HAP-1 (cell line): ENCODE measurements at regions not wholly inside any gene's neighbourhood (a gene's known extent, or its start where the extent isn't known, plus 50 kb on each side); places are given as distances from the start of the nearest gene placed in this dataset.

Source experiments
- DNase-seq, 2 experiments: peaks; one replicate each; pipeline ENCODE4 v3.0.0-alpha.2; 2016 to 2020; ENCODE audit warnings: low spot score in 2 of 2
- H3K27me3 ChIP-seq: fragments of 250-450 bp; sonication (Bioruptor Pico); 2 replicates; pipeline ENCODE4 v1.5.1; 2020; ENCODE audit warnings: low read depth, mild to moderate bottlenecking, moderate library complexity
- H3K36me3 ChIP-seq: fragments of 250-450 bp; sonication (Bioruptor Pico); replicated peaks from 2 replicates; pipeline ENCODE4 v1.5.1; 2020; ENCODE audit warnings: mild to moderate bottlenecking
- H3K4me1 ChIP-seq: fragments of 250-450 bp; sonication (Bioruptor Pico); 2 replicates; pipeline ENCODE4 v1.5.1; 2020; ENCODE audit warnings: mild to moderate bottlenecking
- H3K4me3 ChIP-seq: fragments of 250-450 bp; sonication (Bioruptor Pico); 2 replicates; pipeline ENCODE4 v1.5.1; 2020; ENCODE audit warnings: mild to moderate bottlenecking, moderate library complexity
- H3K9me3 ChIP-seq: fragments of 250-450 bp; sonication (Bioruptor Pico); 2 replicates; pipeline ENCODE4 v1.5.1; 2020; ENCODE audit warnings: mild to moderate bottlenecking, moderate library complexity
- in situ Hi-C: fragments of 300-500 bp; cut with MboI; formaldehyde crosslinking; loops from 3 replicates; pipeline ENCODE4 v1.14.3; 2020; ENCODE audit warnings: low sequenced_read_pairs, inconsistent platforms, mixed read lengths

DNA sequence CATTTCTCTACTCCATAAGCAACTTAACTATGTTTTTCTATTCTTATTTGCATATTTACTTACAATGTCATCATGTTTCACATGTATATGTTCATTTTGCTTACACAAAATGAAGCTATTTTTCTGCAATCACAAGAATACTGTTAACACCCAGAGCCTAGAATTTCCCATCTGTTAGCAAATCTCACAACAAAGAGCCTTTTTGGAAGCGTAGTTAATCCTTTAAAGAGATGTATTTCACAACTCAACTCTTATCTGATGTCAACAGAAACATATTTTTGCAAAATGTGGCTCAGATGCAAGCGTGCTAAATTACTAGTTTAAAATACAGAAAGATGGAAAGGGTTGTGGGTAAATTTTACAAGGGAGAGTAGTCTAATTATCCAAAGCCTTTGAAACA, 110.6 kb upstream of the COL1A2 start:
- Histone ChIP-seq H3K4me3 (no peak overlapping the region), H3K9me3 (no peaks in the 10 kb centered on the region), H3K4me1 (peaks cover 10% of the 10 kb centered on the region), H3K36me3 (no peaks in the 10 kb centered on the region), H3K27me3 (0 out of 2 replicates have a peak, but pooled peaks cover 11% of the 10 kb centered on the region)
- DNase-seq: peak in 1 of 2 experiments; percentile 39
- in situ Hi-C loops: loop anchor here (25.0 kb wide), 1 partner anchor 1203 kb away; the partner anchor contains the start of gene ASB4

DNA sequence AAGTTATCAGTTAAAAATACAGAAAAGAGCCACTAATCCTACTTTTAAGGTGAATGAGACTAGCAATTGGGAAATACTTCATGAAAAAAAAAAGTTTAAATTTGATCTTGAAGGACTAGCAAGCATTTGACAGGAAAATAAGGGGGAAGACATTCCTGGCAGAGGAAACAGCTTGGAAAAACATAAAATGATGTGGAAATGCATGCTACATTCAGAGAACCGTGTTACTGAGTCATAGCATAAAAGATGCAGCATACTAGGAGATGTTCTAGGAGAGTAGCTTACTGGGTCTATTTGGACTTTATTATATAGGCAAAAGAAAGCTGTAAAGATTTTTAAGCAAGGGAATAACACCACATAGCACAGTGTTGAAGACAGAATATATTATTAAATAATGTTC, 108.6 kb upstream of the COL1A2 start:
- DNase-seq: no peak
- Histone ChIP-seq H3K36me3 (no peaks in the 10 kb centered on the region), H3K9me3 (no peaks in the 10 kb centered on the region), H3K4me3 (no peak overlapping the region), H3K4me1 (peaks cover 14% of the 10 kb centered on the region), H3K27me3 (0 out of 2 replicates have a peak, but pooled peaks cover 9% of the 10 kb centered on the region)
- in situ Hi-C loops: loop anchor here (25.0 kb wide), 1 partner anchor 1201 kb away; the partner anchor contains the start of gene ASB4

DNA sequence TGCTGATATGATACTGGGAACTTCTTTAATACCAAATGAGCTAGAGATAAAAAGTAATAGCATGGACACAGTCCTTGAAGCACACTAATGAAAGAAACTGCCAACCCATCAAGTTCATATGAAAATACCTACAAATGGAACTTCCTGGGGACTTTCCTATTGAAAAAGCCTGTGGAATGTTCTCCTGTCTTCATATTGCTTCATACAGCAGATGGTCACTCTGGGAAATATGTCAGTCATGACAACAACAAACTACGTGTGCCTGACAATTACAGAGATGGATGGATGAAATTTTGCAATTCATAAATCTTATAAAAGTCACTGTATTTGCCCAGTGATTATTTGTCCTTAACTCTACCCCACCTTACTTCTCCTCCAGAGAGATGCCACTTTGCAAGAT, 106.6 kb upstream of the COL1A2 start:
- H3K4me3 ChIP-seq: no peak overlapping the region
- DNase-seq: no peak
- H3K4me1 ChIP-seq: peaks cover 14% of the 10 kb centered on the region
- peaks cover 9% of the 10 kb centered on the region for H3K27me3 ChIP-seq
- H3K36me3 ChIP-seq: no peaks in the 10 kb centered on the region
- in situ Hi-C loops: loop anchor here (25.0 kb wide), 1 partner anchor 1199 kb away; the partner anchor contains the start of gene ASB4
- H3K9me3 ChIP-seq: no peaks in the 10 kb centered on the region

DNA sequence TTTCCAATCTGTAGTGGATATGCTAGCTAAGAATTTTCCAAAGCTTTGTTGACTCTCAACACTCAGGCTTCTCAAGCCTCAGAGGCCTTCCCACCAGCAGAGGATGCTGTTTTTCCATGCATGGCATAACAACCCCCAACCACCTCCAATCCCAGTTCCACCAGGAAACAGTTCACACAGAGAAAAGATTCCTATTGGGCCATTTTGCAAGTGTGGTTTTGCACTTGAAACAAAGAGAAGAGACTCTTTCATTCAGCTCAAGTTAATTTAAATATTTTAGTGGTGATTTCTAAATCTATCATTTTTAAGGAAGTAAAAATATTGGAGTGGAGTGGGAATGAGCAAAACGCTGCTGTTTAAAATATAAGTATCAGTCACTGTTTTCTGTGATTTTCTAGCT, 105.6 kb upstream of the COL1A2 start:
- in situ Hi-C loops: loop anchor here (25.0 kb wide), 1 partner anchor 1198 kb away; the partner anchor contains the start of gene ASB4
- peak; percentile 76 for DNase-seq
- no peaks in the 10 kb centered on the region for H3K36me3 ChIP-seq
- peaks cover 9% of the 10 kb centered on the region for H3K4me1 ChIP-seq
- no peak overlapping the region for H3K4me3 ChIP-seq
- H3K27me3 ChIP-seq: peaks cover 12% of the 10 kb centered on the region
- no peaks in the 10 kb centered on the region for H3K9me3 ChIP-seq

DNA sequence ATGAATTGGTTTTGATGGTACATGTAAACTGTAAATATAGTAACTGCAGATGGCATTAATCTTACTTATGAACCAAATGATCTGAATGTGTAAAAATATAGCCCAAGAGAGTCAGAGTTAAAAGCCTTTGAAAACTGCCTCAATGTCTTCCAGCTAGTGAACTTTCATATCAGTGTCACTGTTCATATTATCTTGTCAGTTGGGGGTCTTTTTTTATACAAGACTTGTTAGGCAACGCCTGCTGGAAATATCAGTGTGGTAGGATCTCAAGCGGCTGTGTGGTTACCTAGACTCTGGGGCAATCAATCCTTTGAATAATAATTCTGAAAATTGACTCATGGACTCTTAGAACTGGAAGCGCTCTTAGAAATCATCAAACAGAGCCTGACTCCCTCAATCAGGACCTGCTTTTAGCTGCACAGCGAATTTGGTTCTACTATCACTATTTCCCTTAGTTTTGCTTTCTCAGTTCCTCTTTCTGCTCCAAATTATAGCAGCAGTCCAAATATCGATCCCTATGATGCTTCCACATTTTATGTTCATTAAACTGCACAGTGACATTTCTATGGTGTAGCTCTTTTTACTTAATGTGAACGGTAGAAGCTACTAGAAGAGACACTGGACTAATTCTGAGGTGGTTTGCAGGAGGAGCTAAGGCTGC, 100.1 kb upstream of the COL1A2 start:
- Histone ChIP-seq H3K4me1 (peaks cover under 1% of the 10 kb centered on the region; the same call in 1 of the 2 replicates), H3K9me3 (no peaks in the 10 kb centered on the region), H3K4me3 (no peak overlapping the region), H3K36me3 (no peaks in the 10 kb centered on the region), H3K27me3 (peaks cover 9% of the 10 kb centered on the region)
- in situ Hi-C loops: loop anchor here (5.0 to 25.0 kb wide), 2 partner anchors 98 to 1193 kb away; partner anchors contain the start of genes ASB4 and COL1A2
- no peak for DNase-seq

DNA sequence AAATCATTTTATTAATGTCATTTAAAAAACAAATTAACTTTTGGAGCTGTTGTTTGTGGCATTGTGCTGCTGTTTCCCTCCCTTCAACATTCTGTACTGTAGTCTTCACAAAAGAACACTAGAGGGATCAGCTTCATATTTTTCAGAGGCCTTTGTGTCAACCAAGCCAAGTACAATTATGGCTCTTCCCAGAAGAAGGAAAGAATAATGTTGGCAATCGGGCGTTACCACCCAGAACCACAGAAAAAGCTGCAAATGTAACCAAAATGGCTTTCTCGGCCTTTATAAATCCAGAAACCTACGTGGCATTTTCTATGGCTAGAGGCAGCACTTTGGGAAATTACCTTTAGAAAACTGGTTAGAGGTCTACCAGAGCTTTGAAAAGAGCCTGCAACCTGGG, 98.8 kb upstream of the COL1A2 start:
- peaks cover 13% of the 10 kb centered on the region for H3K4me1 ChIP-seq
- no peaks in the 10 kb centered on the region for H3K36me3 ChIP-seq
- H3K9me3 ChIP-seq: no peaks in the 10 kb centered on the region
- peak in 1 of 2 experiments; percentile 49 for DNase-seq
- H3K4me3 ChIP-seq: no peak overlapping the region
- in situ Hi-C loops: loop anchor here (5.0 to 25.0 kb wide), 2 partner anchors 96 to 1191 kb away; partner anchors contain the start of genes ASB4 and COL1A2
- H3K27me3 ChIP-seq: peaks cover 9% of the 10 kb centered on the region

DNA sequence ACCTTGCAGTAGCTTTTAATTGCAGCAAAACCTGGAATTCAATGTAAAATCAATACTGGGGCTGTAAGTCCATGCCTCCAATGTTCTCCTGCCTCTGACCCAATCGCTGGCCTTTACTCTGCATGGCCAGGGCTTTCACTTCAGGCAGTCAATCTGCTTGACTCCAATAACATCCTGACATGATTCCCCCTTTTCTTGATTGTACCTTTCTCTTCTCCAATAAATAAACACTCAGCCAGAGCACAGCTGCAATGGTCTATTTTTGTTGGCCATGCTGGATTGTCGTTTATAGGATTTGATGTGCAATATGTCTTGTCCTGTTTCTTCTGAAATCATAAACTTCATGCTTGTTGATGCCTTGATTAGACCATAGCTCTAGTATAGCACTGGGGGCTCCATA, 97.8 kb upstream of the COL1A2 start:
- H3K4me1 ChIP-seq: peaks cover 16% of the 10 kb centered on the region
- in situ Hi-C loops: loop anchor here (5.0 to 25.0 kb wide), 2 partner anchors 95 to 1190 kb away; partner anchors contain the start of genes ASB4 and COL1A2
- H3K4me3 ChIP-seq: no peak overlapping the region
- no peaks in the 10 kb centered on the region for H3K36me3 ChIP-seq
- no peaks in the 10 kb centered on the region for H3K9me3 ChIP-seq
- DNase-seq: no peak
- peaks cover 9% of the 10 kb centered on the region for H3K27me3 ChIP-seq

DNA sequence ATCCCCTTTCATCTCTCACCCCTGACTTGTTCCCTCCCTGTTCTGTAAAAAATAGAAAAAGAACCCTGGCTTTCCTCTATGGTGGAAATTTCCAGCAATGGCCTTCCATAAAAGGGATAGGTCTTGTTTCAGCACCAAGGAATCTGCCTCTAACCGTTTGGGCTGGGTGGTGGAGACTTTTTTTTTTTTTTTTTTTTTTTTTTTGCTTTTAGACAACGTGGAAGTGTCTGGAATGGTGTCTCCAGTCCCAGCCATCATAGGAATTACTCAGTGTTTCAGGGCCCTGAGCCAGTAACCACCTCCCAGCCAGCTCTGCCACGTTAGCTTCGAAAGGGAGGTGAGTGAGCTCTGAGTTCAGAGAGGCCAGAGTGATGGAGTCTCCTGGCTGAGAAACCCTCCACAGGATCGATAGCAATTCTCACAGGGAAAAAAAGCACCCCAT, 97.3 kb upstream of the COL1A2 start:
- Histone ChIP-seq H3K36me3 (no peaks in the 10 kb centered on the region), H3K9me3 (no peaks in the 10 kb centered on the region), H3K4me3 (no peak overlapping the region), H3K27me3 (peaks cover 9% of the 10 kb centered on the region), H3K4me1 (peaks cover 16% of the 10 kb centered on the region)
- DNase-seq: no peak
- in situ Hi-C loops: loop anchor here (5.0 to 25.0 kb wide), 2 partner anchors 95 to 1190 kb away; partner anchors contain the start of genes ASB4 and COL1A2

DNA sequence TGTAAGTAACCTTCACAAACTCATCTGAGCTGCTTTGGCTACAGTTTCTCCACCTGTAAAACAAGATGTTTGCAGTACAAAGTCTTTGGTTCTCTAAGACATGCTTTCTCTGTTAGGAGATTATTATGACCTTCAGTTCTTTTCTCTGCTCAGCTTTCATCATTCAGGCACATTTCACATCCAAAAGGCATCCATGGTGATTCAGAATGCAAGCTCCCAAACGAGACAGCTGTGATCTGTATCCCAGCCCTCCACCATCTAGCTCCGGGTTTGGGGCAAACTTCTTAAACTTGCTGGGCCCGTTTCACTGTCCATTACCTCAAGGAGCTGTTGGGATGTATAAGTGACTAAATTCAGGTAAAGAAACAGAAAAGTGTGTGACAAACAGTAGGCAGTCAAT, 95.8 kb upstream of the COL1A2 start:
- Histone ChIP-seq H3K4me3 (no peak overlapping the region), H3K36me3 (no peaks in the 10 kb centered on the region), H3K9me3 (no peaks in the 10 kb centered on the region), H3K4me1 (peaks cover 16% of the 10 kb centered on the region), H3K27me3 (no peaks in the 10 kb centered on the region; the same call in 1 of the 2 replicates)
- in situ Hi-C loops: loop anchor here (5.0 to 25.0 kb wide), 2 partner anchors 93 to 1188 kb away; partner anchors contain the start of genes ASB4 and COL1A2
- DNase-seq: no peak

DNA sequence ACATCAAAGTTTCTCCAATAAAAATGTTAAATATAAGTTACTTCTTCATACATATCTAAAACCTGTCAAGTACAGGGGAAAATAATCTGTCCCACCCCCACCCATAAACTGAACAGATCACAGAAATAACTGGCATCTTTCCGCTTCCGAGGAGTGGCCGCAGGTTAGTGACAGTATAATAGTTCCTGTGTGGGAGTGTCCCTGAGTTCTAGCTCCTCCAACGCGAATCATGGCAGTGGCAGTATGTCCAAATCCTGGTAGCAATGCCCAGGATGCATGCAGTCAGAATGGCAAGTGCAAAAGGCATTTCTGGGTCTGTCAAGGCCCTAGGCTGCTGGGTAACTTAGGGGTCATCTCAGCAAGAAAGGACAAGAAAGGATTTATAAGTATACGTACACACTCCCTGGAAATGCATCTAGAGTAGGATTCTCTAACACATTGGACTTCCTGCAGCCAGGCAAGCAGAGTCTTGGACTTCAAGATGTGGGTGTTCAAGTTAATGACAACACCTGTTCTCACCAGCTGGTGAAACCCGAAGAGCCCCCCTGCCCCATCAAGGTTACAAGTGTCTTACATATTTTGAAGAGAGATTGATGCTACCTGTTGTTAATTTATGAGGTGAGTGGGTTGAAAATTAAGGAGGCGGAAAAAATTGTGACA, 94.4 kb upstream of the COL1A2 start:
- Histone ChIP-seq H3K4me1 (peaks cover 16% of the 10 kb centered on the region), H3K36me3 (no peaks in the 10 kb centered on the region), H3K4me3 (no peak overlapping the region), H3K27me3 (no peaks in the 10 kb centered on the region), H3K9me3 (no peaks in the 10 kb centered on the region)
- in situ Hi-C loops: no loop called here
- peak in 1 of 2 experiments; percentile 43 for DNase-seq

DNA sequence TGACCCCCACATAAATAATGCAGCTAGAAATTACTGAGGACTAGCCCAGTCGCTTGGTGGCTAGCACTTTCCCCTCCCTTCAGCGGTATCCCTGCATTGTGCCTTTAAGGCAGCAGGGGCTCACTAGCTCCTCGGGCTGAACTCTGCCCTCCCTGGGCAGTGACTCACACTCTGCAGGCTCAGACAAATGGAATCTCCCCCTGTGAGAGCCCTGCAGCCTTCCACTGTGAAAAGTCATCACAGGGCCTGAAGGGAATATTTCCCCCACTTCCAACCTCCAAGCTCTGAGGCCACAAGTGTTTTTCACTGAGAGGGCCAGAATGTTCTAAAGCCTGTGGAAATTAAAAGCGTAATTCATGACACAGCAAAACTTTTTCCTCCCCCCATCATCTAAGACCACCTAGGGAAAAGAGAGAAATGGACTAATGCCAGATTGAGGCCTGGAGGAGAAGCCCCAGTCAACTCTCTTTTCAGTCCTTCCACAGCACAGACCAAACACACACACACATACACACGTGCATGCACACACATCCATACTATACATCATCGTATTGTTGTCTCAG, 93.6 kb upstream of the COL1A2 start:
- Histone ChIP-seq H3K4me1 (peaks cover 16% of the 10 kb centered on the region), H3K36me3 (no peaks in the 10 kb centered on the region), H3K27me3 (no peaks in the 10 kb centered on the region), H3K9me3 (no peaks in the 10 kb centered on the region), H3K4me3 (no peak overlapping the region)
- peak in 1 of 2 experiments; percentile 52 for DNase-seq
- in situ Hi-C loops: no loop called here

DNA sequence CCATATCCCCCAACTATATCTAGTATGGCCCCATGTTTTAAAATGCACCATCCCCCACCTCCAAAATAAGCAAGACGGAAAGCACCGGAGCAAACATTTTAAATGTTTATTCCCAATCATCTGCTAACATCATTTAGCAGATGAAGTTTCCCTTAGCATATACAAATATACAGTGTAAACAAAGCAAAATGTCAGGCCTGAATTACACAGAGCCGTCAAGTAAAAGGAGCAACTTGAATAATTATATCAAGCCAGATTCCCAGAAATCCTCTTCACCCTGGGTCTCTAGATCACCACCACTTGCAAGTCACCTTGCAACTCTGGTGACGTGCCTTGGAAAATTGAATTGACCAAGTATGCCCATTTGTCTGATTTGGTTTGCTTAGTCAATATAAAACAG, 91.6 kb upstream of the COL1A2 start:
- DNase-seq: no peak
- Histone ChIP-seq H3K36me3 (no peaks in the 10 kb centered on the region), H3K4me3 (no peak overlapping the region), H3K27me3 (no peaks in the 10 kb centered on the region; the same call in 1 of the 2 replicates), H3K9me3 (no peaks in the 10 kb centered on the region), H3K4me1 (peaks cover 16% of the 10 kb centered on the region)
- in situ Hi-C loops: no loop called here

DNA sequence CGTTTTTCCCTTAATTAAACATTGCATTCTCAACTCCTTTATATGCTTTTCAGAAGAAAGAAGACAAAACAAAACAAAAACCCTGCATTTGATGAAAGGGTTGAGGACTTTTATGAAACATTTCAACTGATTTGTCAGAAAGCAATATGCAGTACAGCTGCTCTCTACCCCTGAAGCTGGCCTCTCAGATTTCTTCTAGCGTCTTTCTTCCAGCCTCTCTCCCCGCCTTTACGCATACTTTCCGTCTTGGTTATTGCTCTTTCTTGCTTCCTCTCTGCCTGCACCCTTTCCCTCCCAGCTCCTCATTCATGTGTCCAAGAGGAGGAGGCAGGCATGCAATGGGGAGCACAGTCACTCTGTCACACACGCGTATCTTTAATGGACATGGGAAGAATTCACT, 91.0 kb upstream of the COL1A2 start:
- H3K9me3 ChIP-seq: no peaks in the 10 kb centered on the region
- H3K4me3 ChIP-seq: no peak overlapping the region
- in situ Hi-C loops: no loop called here
- DNase-seq: no peak
- peaks cover 16% of the 10 kb centered on the region for H3K4me1 ChIP-seq
- H3K27me3 ChIP-seq: no peaks in the 10 kb centered on the region; the same call in 1 of the 2 replicates
- no peaks in the 10 kb centered on the region for H3K36me3 ChIP-seq
